GM12874 (cell line): ENCODE measurements at regions not wholly inside any gene's neighbourhood (a gene's known extent, or its start where the extent isn't known, plus 50 kb on each side); places are given as distances from the start of the nearest gene placed in this dataset.
A peak's percentile ranks its signal among the peaks of the same experiment; 100 is the strongest.

Experiments used
- CTCF ChIP-seq: IDR thresholded peaks from 2 replicates; pipeline ENCODE4 v1.5.1; 2011; ENCODE audit warnings: low read depth, mild to moderate bottlenecking, control low read depth, low read length, moderate library complexity; ENCODE audit not compliant: insufficient read depth

DNA sequence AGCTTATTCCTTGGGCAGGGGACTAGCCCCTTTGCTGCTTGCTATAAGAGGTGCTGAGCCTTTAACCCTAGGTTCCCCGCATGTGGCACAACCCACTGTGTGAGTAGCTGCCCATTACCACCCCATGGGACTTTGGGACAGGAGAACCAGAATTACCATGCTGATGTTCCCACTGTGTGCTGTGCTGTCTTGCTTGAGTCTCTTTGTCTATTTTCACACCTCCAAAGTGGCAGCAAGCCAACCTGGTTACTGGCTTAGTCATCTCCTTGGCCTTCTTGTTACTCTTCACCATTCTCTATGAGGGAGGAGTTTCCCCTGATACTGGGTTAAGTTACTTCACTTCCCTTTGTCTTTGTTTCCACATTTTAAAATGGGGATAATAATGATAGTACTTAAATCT is 73.4 kb upstream of the ETV6 start:
- no peak for TF ChIP-seq CTCF

GRCh38 chr12:11577658-11578260 is 71.7 kb upstream of the ETV6 start:
- TF ChIP-seq CTCF = peak; percentile 35

GRCh38 chr12:11578461-11578993 is 70.9 kb upstream of the ETV6 start:
- TF ChIP-seq CTCF = no peak

DNA sequence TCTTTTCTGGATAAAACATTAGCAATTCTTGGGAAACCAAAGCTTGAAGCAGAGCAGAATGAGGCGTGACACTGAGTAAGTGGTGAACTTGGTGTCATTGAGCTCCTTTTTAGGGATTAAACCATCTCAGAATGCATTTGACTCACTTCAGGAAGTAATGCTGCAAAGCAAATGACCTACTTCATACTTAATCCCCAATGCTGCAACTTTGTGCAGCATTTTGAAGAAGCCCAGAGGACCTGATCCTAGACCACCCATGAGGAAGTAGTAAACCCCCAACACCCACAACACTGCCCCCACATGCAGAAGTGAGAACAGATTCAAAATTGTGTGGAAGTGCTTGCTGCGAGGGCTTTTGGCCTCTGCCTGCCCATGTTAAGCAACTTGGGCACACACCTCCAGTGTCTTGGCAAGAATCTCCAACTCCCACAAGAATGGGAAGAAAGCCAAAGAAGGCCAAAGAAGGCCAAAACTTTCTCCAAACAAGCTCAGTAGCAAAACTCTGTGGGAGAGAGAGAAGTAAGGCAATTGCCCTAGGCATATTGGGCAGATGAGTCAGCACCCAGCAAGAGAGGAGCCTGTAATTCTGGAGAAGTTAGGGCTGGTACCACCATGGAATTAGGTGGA is 69.2 kb upstream of the ETV6 start:
- TF ChIP-seq CTCF = 0 out of 2 replicates have a peak, but pooled peaks have one; percentile 7

GRCh38 chr12:11581179-11581755 is 68.2 kb upstream of the ETV6 start:
- peak; percentile 16; the same call in 1 of the 2 replicates for TF ChIP-seq CTCF

- no peak for TF ChIP-seq CTCF
Measured at GRCh38 chr12:11584221-11584855, 65.1 kb upstream of the ETV6 start.

DNA sequence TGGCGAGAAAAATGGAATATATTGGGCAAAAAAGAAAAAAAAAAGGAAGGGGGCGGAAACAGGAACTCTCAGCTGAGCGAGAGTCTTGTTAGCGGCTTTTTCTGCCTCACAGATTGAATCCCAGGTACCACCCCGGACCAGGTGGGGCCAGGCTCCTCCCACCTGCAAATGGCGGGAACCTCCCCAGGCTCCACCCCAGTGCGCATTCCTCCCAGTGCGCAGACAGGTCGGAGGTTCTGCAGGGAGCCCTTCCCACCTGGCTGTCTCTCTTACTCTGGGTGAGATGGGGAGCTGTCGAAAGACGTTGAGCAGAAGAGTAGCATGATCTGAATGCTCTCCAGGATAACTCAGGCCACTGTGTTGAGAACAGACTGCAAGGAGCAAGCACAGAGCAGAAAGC is 57.0 kb upstream of the ETV6 start:
- TF ChIP-seq CTCF = no peak
